NCI-H2107 treated with DMSO at 0.1 percent for 48 hours (cell line): ENCODE measurements at regions not wholly inside any gene's neighbourhood (a gene's known extent, or its start where the extent isn't known, plus 50 kb on each side); places are given as distances from the start of the nearest gene placed in this dataset.

ENCODE experiments used
- DNase-seq: peaks from one replicate; lab custom pipeline; 2025; ENCODE audit not compliant: unreplicated experiment; lab: John Stamatoyannopoulos, UW

GRCh38 chr2:129623783-129624182, 355.7 kb upstream of the RAB6C start:
- no peak for DNase-seq

GRCh38 chr2:129627437-129627836, 352.0 kb upstream of the RAB6C start:
- no peak for DNase-seq

GRCh38 chr2:129636692-129637091, 342.8 kb upstream of the RAB6C start:
- DNase-seq = no peak

GRCh38 chr2:129641371-129641770, 338.1 kb upstream of the RAB6C start:
- DNase-seq = no peak

- no peak for DNase-seq
These were observed 336.9 kb upstream of the RAB6C start for GRCh38 chr2:129642526-129643043.

- no peak for DNase-seq
These were observed 334.1 kb upstream of the RAB6C start for GRCh38 chr2:129645335-129645734.

GRCh38 chr2:129646107-129646506, 333.4 kb upstream of the RAB6C start:
- no peak for DNase-seq

GRCh38 chr2:129653246-129653645, 326.2 kb upstream of the RAB6C start:
- no peak for DNase-seq

GRCh38 chr2:129654331-129654730, 325.1 kb upstream of the RAB6C start:
- DNase-seq = no peak

- DNase-seq = no peak
These were observed 323.3 kb upstream of the RAB6C start for GRCh38 chr2:129656081-129656598.

- DNase-seq = no peak
These were observed 321.0 kb upstream of the RAB6C start for GRCh38 chr2:129658430-129658829.

GRCh38 chr2:129661935-129662334, 317.5 kb upstream of the RAB6C start:
- peak; percentile 17 for DNase-seq

- DNase-seq = no peak
These were observed 311.9 kb upstream of the RAB6C start for GRCh38 chr2:129667577-129667976.

- no peak for DNase-seq
These were observed 306.9 kb upstream of the RAB6C start for GRCh38 chr2:129672521-129672920.

- DNase-seq = no peak
These were observed 306.2 kb upstream of the RAB6C start for GRCh38 chr2:129673234-129673633.

- DNase-seq = no peak
These were observed 305.4 kb upstream of the RAB6C start for GRCh38 chr2:129673847-129674711.

GRCh38 chr2:129678751-129679150, 300.7 kb upstream of the RAB6C start:
- no peak for DNase-seq

GRCh38 chr2:129681788-129682187, 297.7 kb upstream of the RAB6C start:
- no peak for DNase-seq

GRCh38 chr2:129689653-129690448, 289.6 kb upstream of the RAB6C start:
- no peak for DNase-seq

- no peak for DNase-seq
These were observed 284.0 kb upstream of the RAB6C start for GRCh38 chr2:129695496-129695895.

GRCh38 chr2:129698593-129698992, 280.9 kb upstream of the RAB6C start:
- DNase-seq = no peak
